CD4-positive, alpha-beta T cell treated with Interleukin-1 beta for 1 hour (primary cell): ENCODE measurements at regions not wholly inside any gene's neighbourhood (a gene's known extent, or its start where the extent isn't known, plus 50 kb on each side); places are given as distances from the start of the nearest gene placed in this dataset.
A peak's percentile ranks its signal among the peaks of the same experiment; 100 is the strongest.

Experiments used
- DNase-seq, 2 donors: peaks; one replicate each; pipeline ENCODE4 v3.0.0-alpha.2; 2020 to 2022

GRCh38 chr3:72316501-72317279 is 531.6 kb downstream of the SHQ1 start:
- no peak for DNase-seq

DNA sequence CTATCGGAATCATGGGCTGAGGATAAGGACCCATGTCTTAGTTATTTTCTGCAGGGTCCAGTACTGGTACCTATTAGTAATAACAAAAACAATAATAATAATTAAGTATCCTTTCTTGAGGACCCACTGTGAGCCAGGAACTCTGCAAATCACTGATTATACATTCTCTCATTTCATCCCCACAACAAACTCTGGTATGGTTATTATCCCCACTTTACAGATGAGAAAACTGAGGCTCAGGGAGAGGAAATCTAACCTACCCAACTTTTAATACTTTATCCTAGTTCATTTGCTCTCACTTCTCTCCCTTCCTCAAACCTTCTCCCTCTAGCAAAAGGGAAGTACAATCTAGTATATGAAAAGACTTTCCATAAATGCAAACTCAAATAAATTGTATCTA is 528.4 kb upstream of the PROK2 start:
- DNase-seq, result no peak

DNA sequence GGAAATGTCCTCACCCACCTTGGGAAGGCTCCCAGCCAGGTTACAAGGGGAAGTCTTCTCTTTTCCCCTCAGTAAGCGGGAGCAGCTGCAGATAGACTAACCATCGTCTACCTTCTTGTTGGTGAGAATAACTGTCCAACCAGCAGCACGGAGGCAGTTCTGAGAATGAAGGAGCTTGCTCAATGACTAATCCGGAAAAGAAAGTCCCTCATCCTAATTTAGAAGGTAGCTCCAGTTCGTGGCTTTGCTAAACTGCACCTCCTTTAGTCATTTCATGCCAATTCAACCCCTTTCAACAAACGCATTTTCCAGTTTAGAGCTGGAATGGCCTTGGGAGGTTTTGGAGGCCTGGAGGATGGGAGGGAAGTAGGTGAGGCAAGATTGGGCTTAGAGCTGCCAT is 527.4 kb upstream of the PROK2 start:
- DNase-seq, result no peak

DNA sequence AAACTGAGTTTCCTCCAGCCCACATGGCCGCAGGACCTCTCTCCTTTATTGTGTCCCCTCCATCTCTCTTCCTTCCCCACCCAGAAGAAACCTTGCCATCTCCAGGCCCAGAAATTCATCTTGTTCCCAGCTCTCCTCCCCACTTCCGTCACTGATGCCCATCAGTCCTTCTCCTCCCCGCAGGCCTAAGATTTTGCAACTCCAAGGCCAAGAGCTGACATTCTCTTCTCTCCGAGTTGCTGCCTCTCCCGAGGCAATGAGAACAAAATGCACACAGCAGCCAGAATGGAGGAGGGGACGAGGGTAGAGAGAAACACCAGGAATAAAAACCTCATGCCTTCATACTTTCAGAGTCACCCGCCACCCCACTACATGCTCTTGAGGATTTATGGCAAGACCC is 526.5 kb upstream of the PROK2 start:
- DNase-seq, result no peak

GRCh38 chr3:72310419-72311380 is 525.8 kb upstream of the PROK2 start:
- DNase-seq, result peak; percentile 8 to 76

DNA sequence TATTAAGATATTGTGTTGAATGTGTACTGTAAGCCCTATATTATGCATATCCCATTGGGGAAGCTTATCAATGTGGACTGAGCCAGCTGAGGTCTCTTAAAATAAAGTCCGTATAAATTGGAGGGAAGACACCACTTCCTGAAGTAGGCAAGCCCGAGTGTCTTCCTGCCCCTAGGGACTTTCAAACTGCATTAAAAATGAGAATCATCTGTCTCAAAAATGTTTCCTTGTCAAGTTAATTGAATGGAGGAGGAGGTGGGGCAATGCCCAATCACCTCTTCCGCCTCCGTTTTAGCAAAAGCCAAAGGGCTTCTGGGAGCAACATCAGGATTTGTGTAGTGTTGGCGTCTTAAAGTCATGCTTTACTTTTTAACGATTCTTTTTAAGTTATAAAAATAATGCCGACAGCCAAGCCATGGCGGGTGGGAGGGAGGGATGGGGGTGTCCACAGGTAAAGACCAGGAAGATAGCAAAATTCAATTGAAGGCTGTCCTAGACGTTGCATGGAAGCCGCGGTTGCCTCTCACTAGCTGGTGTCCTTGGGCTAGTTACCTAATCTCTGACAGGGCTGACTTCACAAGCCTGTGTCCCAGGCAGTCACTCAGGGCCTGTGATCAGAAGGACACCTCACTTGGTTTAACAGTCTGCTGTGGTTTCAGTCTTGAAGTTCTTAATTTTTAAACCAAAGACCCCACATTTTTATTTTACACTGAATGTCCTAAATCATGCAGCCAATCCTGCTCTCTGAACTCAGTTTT is 524.9 kb upstream of the PROK2 start:
- no peak for DNase-seq

GRCh38 chr3:72308641-72309040 is 523.7 kb upstream of the PROK2 start:
- no peak for DNase-seq

DNA sequence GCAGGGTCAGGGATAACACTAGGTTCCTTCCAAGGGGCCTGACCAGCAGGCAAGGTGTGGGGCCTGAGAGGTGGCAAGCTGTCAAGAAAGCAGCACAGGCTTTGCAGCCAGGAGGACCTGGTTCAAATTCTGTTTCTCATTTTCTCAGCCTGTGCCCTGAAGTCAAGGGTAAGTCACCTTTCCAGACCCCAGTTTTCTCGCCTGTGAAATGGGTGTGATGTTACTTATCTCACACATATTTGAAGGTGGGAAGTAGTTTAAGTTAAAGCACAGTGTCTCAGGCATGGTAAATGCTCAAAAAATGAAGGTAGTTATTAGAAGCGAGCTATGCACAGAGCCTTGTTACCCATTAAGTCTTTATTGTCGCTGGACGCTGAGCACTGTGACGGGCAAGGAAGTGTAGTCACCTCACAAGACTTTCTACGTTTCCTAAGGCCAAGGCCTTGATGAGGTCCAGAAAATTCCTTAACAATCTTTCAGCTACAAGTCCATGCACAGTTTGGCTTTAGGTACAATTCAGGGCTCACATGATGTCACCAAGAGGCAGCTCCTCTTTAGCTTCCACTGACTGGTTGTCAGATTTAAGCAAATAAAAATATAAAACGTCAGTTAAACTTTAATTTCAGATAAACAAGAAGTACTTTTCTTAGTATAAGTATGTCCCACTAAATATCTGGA is 522.6 kb upstream of the PROK2 start:
- no peak for DNase-seq

DNA sequence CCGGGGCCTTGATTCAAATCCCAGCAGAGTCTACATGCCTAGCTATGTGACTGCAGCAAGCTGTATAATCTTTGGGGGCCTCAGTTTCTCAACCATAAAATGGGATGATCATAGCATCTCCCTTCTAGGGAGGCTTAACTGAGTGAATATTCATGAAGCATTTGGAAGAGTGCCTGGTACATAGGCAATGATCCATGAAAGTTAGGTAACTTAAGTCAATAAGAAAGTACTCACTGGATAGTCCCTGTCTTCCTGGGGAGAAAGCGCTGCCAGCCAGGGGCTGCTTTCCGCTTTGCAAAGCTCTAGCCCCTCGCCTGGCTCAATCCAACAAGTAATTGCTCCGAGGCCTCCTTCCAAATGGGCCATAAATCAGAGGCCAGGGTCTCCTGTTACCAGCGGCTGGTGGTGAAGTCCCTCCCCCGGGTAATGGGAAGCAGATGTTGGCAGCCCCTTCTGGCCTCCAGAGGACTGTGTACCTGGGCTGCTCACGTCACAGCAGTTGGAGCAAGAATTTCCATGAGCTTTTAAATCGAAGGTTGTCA is 521.9 kb upstream of the PROK2 start:
- DNase-seq, result no peak

GRCh38 chr3:72303926-72304325 is 519.0 kb upstream of the PROK2 start:
- DNase-seq, result no peak

GRCh38 chr3:72301779-72302178 is 516.8 kb upstream of the PROK2 start:
- no peak for DNase-seq

DNA sequence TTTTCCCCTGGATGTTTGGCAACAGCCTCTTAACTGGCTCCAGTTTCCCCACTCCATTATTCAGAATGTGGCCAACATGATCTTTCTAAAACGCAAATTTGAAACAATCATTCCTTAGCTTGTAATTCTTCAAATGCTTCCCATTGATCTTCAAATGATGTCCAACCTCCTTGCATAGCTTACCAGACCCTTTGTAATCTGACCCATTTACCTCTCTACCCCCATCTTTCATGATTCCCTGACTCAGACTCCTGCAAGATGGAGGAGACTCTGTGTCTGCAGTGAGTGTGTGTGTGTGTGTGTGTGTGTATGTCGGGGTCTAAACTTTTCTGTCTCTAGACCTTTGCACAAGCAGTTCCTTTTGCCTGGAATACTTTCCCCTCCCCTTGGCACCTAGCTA is 515.7 kb upstream of the PROK2 start:
- no peak for DNase-seq

DNA sequence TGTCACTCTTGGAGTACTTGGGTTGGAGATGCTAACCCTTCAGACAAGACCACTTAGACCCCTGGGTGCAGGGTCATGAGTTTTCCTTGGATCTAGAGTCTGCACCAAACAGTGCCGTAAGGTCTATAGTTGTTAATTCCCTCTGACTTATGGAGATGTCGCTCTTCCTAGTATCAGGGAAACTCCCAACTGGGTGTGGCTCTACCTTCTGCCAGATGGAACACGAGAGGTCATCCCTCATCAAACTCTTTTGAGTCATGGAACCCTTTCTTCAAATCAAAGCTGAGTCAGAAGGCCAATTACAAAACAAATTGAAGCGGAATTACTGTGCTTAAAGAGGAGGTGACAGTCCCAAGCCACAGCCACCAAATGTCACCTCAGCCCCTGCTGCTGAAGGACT is 514.9 kb upstream of the PROK2 start:
- no peak for DNase-seq

GRCh38 chr3:72299321-72299802 is 514.4 kb upstream of the PROK2 start:
- no peak for DNase-seq

GRCh38 chr3:72298201-72299152 is 513.5 kb upstream of the PROK2 start:
- no peak for DNase-seq

DNA sequence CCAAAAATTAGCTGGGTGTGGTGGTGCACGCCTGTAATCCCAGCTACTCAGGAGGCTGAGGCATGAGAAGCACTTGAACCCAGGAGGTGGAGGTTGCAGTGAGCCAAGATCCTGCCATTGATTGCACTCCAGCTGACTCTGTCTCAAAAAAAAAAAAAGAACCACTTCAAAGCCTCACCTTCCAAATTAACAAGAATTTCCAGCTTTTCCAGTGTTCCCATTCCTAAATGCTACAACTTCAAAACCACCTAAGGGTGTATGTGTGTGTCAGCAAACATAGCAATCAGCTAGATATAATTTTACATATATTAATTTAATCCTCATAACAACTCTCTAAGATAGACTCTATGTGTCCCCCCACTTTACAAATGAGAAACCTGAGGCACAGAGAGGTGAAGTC is 512.5 kb upstream of the PROK2 start:
- no peak for DNase-seq

- DNase-seq, result no peak
Observed at GRCh38 chr3:72296477-72297111, 511.6 kb upstream of the PROK2 start.

DNA sequence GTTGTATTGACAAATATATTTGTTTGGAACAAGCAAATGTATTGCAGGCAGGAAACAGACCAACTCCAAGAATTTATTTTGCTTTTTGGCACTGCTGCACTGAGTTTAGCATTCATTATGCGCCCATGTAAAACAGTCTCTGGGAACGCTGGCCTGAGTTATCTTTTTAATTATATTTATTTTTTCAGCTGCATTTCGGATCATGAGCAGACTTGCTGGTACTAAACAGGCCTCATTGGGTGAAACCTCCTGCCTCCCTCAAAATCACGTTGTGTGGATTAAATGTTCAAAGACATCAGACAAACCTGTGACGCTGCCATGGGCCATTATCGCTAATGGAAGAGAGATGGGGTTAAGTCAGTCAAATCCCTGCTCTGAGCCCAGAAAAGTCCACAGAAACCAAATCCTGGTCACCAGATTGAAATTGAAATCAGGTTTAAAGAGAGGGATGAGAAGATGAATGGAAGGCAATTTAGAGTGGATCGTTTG is 511.1 kb upstream of the PROK2 start:
- DNase-seq, result no peak

DNA sequence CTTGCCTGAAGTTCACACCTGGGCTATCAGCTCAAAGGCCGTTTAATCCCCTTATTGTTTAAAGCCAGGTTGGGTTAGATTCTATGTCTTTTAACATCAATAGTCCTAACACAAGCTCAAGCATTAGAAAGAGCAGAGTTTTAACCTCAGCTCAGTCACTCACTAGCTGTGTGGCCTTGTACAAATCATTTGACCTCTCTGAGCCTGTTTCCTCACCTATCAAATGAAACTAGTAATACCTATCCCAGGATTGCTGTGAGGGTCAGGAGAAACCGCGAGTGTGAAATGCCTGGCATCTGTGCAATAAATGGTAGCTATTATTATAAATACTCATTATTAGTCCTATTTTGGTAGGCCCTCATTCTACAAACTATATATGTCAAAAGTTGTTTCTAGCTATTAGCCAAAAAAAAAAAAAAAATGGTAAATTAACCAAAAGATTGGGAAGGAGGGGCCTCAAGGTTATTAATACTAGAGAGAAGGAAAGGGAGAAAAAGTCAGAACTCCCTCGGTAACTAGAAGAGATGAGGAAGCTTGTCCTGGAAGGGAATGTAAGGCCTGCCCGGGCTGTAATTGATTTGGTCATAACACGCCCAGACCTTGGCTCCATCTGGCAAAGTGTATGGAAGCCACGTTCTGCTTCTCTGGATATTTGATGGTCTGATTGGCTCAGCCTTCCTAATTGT is 510.5 kb upstream of the PROK2 start:
- no peak for DNase-seq
